ENCODE measurements at regions not wholly inside any gene's neighbourhood (a gene's known extent, or its start where the extent isn't known, plus 50 kb on each side); places are given as distances from the start of the nearest gene placed in this dataset.

- Histone ChIP-seq H3K27me3 (ENCODE audit: control insufficient read depth, insufficient read depth, low read length) (no peaks in the 10 kb centered on the region), H3K4me3 (ENCODE audit: low read depth, low read length) (no peak overlapping the region), H3K9me3 (ENCODE audit: control insufficient read depth, insufficient read depth, low read length) (no peaks in the 10 kb centered on the region), H3K27ac (ENCODE audit: low read depth, low read length) (no peak overlapping the region)
- no peak for DNase-seq (ENCODE audit: low read depth, low spot score)
- POLR2A ChIA-PET: no interaction called here
- CTCF ChIA-PET: no interaction called here
- no peak for TF ChIP-seq CTCF (IDR thresholded peaks at IDR 0.05; ENCODE audit: low read depth, low read length)
These were observed 1252.1 kb downstream of the NCAM2 start for GRCh38 chr21:22250355-22250754.

- no peaks in the 10 kb centered on the region for H3K27me3 ChIP-seq (ENCODE audit: control insufficient read depth, insufficient read depth, low read length)
- H3K4me3 ChIP-seq (ENCODE audit: low read depth, low read length): no peak overlapping the region
- H3K9me3 ChIP-seq (ENCODE audit: control insufficient read depth, insufficient read depth, low read length): no peaks in the 10 kb centered on the region
- no peak for TF ChIP-seq CTCF (IDR thresholded peaks at IDR 0.05; ENCODE audit: low read depth, low read length)
- ChIA-PET CTCF (no interaction called here), POLR2A (no interaction called here)
- DNase-seq (ENCODE audit: low read depth, low spot score): no peak
- H3K27ac ChIP-seq (ENCODE audit: low read depth, low read length): no peak overlapping the region
These were observed 1255.6 kb downstream of the NCAM2 start for GRCh38 chr21:22253761-22254160.

GRCh38 chr21:22258821-22259220, 1260.6 kb downstream of the NCAM2 start:
- no peak for TF ChIP-seq CTCF (IDR thresholded peaks at IDR 0.05; ENCODE audit: low read depth, low read length)
- POLR2A ChIA-PET: no interaction called here
- Histone ChIP-seq H3K4me3 (ENCODE audit: low read depth, low read length) (no peak overlapping the region), H3K27me3 (ENCODE audit: control insufficient read depth, insufficient read depth, low read length) (no peaks in the 10 kb centered on the region), H3K9me3 (ENCODE audit: control insufficient read depth, insufficient read depth, low read length) (peaks cover under 1% of the 10 kb centered on the region; the same call in 1 of the 2 replicates), H3K27ac (ENCODE audit: low read depth, low read length) (no peak overlapping the region)
- CTCF ChIA-PET: no interaction called here
- DNase-seq (ENCODE audit: low read depth, low spot score): no peak

- CTCF ChIA-PET: no interaction called here
- POLR2A ChIA-PET: no interaction called here
- H3K9me3 ChIP-seq (ENCODE audit: control insufficient read depth, insufficient read depth, low read length): peaks cover 5% of the 10 kb centered on the region; the same call in 1 of the 2 replicates
These were observed 1262.1 kb downstream of the NCAM2 start for GRCh38 chr21:22260274-22260673.

GRCh38 chr21:22263890-22264289, 1265.7 kb downstream of the NCAM2 start:
- CTCF ChIA-PET: no interaction called here

More at GRCh38 chr21:22260274-22260673, 1262.1 kb downstream of the NCAM2 start:
- DNase-seq (ENCODE audit: low read depth, low spot score): no peak
- no peak overlapping the region for H3K27ac ChIP-seq (ENCODE audit: low read depth, low read length)
- TF ChIP-seq CTCF (IDR thresholded peaks at IDR 0.05; ENCODE audit: low read depth, low read length): no peak
- H3K27me3 ChIP-seq (ENCODE audit: control insufficient read depth, insufficient read depth, low read length): no peaks in the 10 kb centered on the region
- H3K4me3 ChIP-seq (ENCODE audit: low read depth, low read length): no peak overlapping the region

More at GRCh38 chr21:22263890-22264289, 1265.7 kb downstream of the NCAM2 start:
- peaks cover 15% of the 10 kb centered on the region for H3K9me3 ChIP-seq (ENCODE audit: control insufficient read depth, insufficient read depth, low read length)
- H3K4me3 ChIP-seq (ENCODE audit: low read depth, low read length): no peak overlapping the region
- H3K27me3 ChIP-seq (ENCODE audit: control insufficient read depth, insufficient read depth, low read length): no peaks in the 10 kb centered on the region
- POLR2A ChIA-PET: no interaction called here
- DNase-seq (ENCODE audit: low read depth, low spot score): no peak
- no peak overlapping the region for H3K27ac ChIP-seq (ENCODE audit: low read depth, low read length)
- TF ChIP-seq CTCF (IDR thresholded peaks at IDR 0.05; ENCODE audit: low read depth, low read length): no peak

Measured in AG04450 (cell line).